SK-N-SH treated with all-trans-retinoic acid at 6 μM for 48 hours (cell line): ENCODE measurements at regions not wholly inside any gene's neighbourhood (a gene's known extent, or its start where the extent isn't known, plus 50 kb on each side); places are given as distances from the start of the nearest gene placed in this dataset.

Source experiments
- ATAC-seq: fragments of 200-7000 bp; cut with Tn5 transposase; 3 replicates; pipeline ENCODE4 v1.9.1; 2020; ENCODE audit warnings: mild to moderate bottlenecking, moderate library complexity
- ARNTL ChIP-seq: fragments of 450-650 bp; formaldehyde crosslinking; IDR thresholded peaks from 2 replicates; pipeline ENCODE4 v1.5.0; 2020; ENCODE audit warnings: low read depth, mild to moderate bottlenecking, moderate library complexity, borderline replicate concordance
- BACH2 ChIP-seq: fragments of 250-450 bp; sonication (Bioruptor Pico); IDR thresholded peaks from 2 replicates; pipeline ENCODE4 v1.9.0; 2021; ENCODE audit warnings: mild to moderate bottlenecking, borderline replicate concordance
- CREB5 ChIP-seq: fragments of 250-450 bp; sonication (Bioruptor Pico); IDR thresholded peaks from 2 replicates; pipeline ENCODE4 v1.5.1; 2020; ENCODE audit warnings: low read depth, mild to moderate bottlenecking, moderate library complexity
- CSDC2 ChIP-seq: fragments of 250-450 bp; sonication (Bioruptor Pico); IDR thresholded peaks from 2 replicates; pipeline ENCODE4 v1.5.0; 2020; ENCODE audit warnings: mild to moderate bottlenecking, moderate library complexity
- CSRNP3 ChIP-seq: fragments of 250-450 bp; sonication (Bioruptor Pico); IDR thresholded peaks from 2 replicates; pipeline ENCODE4 v1.5.1; 2021; ENCODE audit warnings: mild to moderate bottlenecking, moderate library complexity
- ESRRG ChIP-seq: fragments of 250-450 bp; sonication (Bioruptor Pico); IDR thresholded peaks from 2 replicates; pipeline ENCODE4 v1.6.1; 2021; ENCODE audit warnings: mild to moderate bottlenecking
- ISL1 ChIP-seq: fragments of 250-450 bp; sonication (Bioruptor Pico); IDR thresholded peaks from 2 replicates; pipeline ENCODE4 v2.1.2; 2022; ENCODE audit warnings: mild to moderate bottlenecking, moderate library complexity
- OSR1 ChIP-seq: fragments of 250-450 bp; sonication (Bioruptor Pico); IDR thresholded peaks from 2 replicates; pipeline ENCODE4 v1.8.0; 2022; ENCODE audit warnings: moderate library complexity, mild to moderate bottlenecking, inconsistent platforms
- PATZ1 ChIP-seq: fragments of 250-450 bp; sonication (Bioruptor Pico); IDR thresholded peaks from 2 replicates; pipeline ENCODE4 v1.8.0; 2020; ENCODE audit warnings: mild to moderate bottlenecking, moderate library complexity, borderline replicate concordance
- POU6F1 ChIP-seq: fragments of 250-450 bp; sonication (Bioruptor Pico); IDR thresholded peaks from 2 replicates; pipeline ENCODE4 v1.8.0; 2021; ENCODE audit warnings: low read depth, mild to moderate bottlenecking, moderate library complexity, borderline replicate concordance
- PPARA ChIP-seq: fragments of 250-450 bp; sonication (Bioruptor Pico); IDR thresholded peaks from 2 replicates; pipeline ENCODE4 v1.5.0; 2020; ENCODE audit warnings: mild to moderate bottlenecking, borderline replicate concordance
- RARB ChIP-seq: fragments of 250-450 bp; sonication (Bioruptor Pico); IDR thresholded peaks from 2 replicates; pipeline ENCODE4 v1.8.0; 2021; ENCODE audit warnings: mild to moderate bottlenecking, moderate library complexity
- TCF4 ChIP-seq: fragments of 250-450 bp; sonication (Bioruptor Pico); IDR thresholded peaks from 2 replicates; pipeline ENCODE4 v1.8.0; 2021; ENCODE audit warnings: mild to moderate bottlenecking, moderate library complexity, borderline replicate concordance
- TOX ChIP-seq: fragments of 250-450 bp; sonication (Bioruptor Pico); IDR thresholded peaks from 2 replicates; pipeline ENCODE4 v1.8.0; 2021; ENCODE audit warnings: mild to moderate bottlenecking, moderate library complexity, borderline replicate concordance
- TSHZ2 ChIP-seq: fragments of 250-450 bp; sonication (Bioruptor Pico); IDR thresholded peaks from 2 replicates; pipeline ENCODE4 v1.5.0; 2020; ENCODE audit warnings: mild to moderate bottlenecking, moderate library complexity
- ZC3H10 ChIP-seq: fragments of 250-450 bp; sonication (Bioruptor Pico); IDR thresholded peaks from 2 replicates; pipeline ENCODE4 v1.5.1; 2021; ENCODE audit warnings: mild to moderate bottlenecking, moderate library complexity
- ZFP3 ChIP-seq: fragments of 250-450 bp; sonication (Bioruptor Pico); IDR thresholded peaks from 2 replicates; pipeline ENCODE4 v1.5.0; 2020; ENCODE audit warnings: mild to moderate bottlenecking, moderate library complexity
- ZNF565 ChIP-seq: fragments of 450-650 bp; formaldehyde crosslinking; conservative IDR thresholded peaks from 2 replicates; pipeline ENCODE4 v1.5.0; 2020; ENCODE audit warnings: low read depth, mild to moderate bottlenecking, moderate library complexity
- ZNF70 ChIP-seq: fragments of 450-650 bp; formaldehyde crosslinking; IDR thresholded peaks from 2 replicates; pipeline ENCODE4 v1.5.0; 2020; ENCODE audit warnings: mild to moderate bottlenecking, moderate library complexity
- ZNF8 ChIP-seq: fragments of 450-650 bp; formaldehyde crosslinking; IDR thresholded peaks from 2 replicates; pipeline ENCODE4 v1.5.0; 2020; ENCODE audit warnings: mild to moderate bottlenecking, moderate library complexity

- no peak for TF ChIP-seq ZFP3 (CRISPR knock-in tag)
- TF ChIP-seq TOX = no peak
- no peak for TF ChIP-seq PATZ1 (CRISPR knock-in tag)
- TF ChIP-seq BACH2 (CRISPR knock-in tag) = no peak
- TF ChIP-seq ESRRG (CRISPR knock-in tag) = no peak
- TF ChIP-seq CREB5 (CRISPR knock-in tag) = no peak
- TF ChIP-seq ARNTL (CRISPR knock-in tag) = no peak
- no peak for TF ChIP-seq ZNF70
- TF ChIP-seq ZNF8 = no peak
- TF ChIP-seq CSRNP3 (CRISPR knock-in tag) = no peak
- ATAC-seq = peak; percentile 26
Observed at GRCh38 chr2:12918138-12918834, 201.6 kb downstream of the TRIB2 start.

GRCh38 chr2:12918835-12919445 lies 202.2 kb downstream of the TRIB2 start:
- peak; percentile 93 for ATAC-seq
- no peak for TF ChIP-seq CSRNP3 (CRISPR knock-in tag)
- peak; percentile 69; the same call in 1 of the 2 replicates for TF ChIP-seq PATZ1 (CRISPR knock-in tag)
- TF ChIP-seq TOX = peak; percentile 69; the same call in 1 of the 2 replicates
- TF ChIP-seq ZNF565 (CRISPR knock-in tag) = no peak
- TF ChIP-seq POU6F1 = peak; percentile 62; the same call in 1 of the 2 replicates
- TF ChIP-seq CSDC2 (CRISPR knock-in tag) = no peak
- peak; percentile 92 for TF ChIP-seq ISL1
- TF ChIP-seq PPARA (CRISPR knock-in tag) = no peak

- no peak for ATAC-seq
- no peak for TF ChIP-seq ARNTL (CRISPR knock-in tag)
- TF ChIP-seq ISL1 = no peak
- TF ChIP-seq TCF4 (CRISPR knock-in tag) = no peak
- no peak for TF ChIP-seq OSR1 (CRISPR knock-in tag)
- no peak for TF ChIP-seq ZC3H10 (CRISPR knock-in tag)
- no peak for TF ChIP-seq CREB5 (CRISPR knock-in tag)
- no peak for TF ChIP-seq ZNF565 (CRISPR knock-in tag)
- no peak for TF ChIP-seq RARB
- TF ChIP-seq CSRNP3 (CRISPR knock-in tag) = no peak
- no peak for TF ChIP-seq TOX
- no peak for TF ChIP-seq TSHZ2 (CRISPR knock-in tag)
- TF ChIP-seq ZFP3 (CRISPR knock-in tag) = no peak
Observed at GRCh38 chr2:12921321-12921720, 204.6 kb downstream of the TRIB2 start.
